ENCODE measurements at regions not wholly inside any gene's neighbourhood (a gene's known extent, or its start where the extent isn't known, plus 50 kb on each side); places are given as distances from the start of the nearest gene placed in this dataset.

- no peak for TF ChIP-seq CTCF (IDR thresholded peaks at IDR 0.05; ENCODE audit: extremely low read depth in 1 of 2, insufficient read depth in 1 of 2, low read depth in 1 of 2, low read length in 2 of 2)
- TF ChIP-seq MYC (IDR thresholded peaks at IDR 0.05; ENCODE audit: low read depth, low read length) = no peak
- TF ChIP-seq EZH2 (IDR thresholded peaks at IDR 0.05; ENCODE audit: borderline replicate concordance, low read depth, low read length, severe bottlenecking) = no peak
- TF ChIP-seq MAX (IDR thresholded peaks at IDR 0.05; ENCODE audit: insufficient read depth, insufficient read length) = no peak
- no peak for TF ChIP-seq POLR2AphosphoS5 (IDR thresholded peaks at IDR 0.05; ENCODE audit: insufficient read depth, low read depth, low read length)
- TF ChIP-seq POLR2A (IDR thresholded peaks at IDR 0.05; ENCODE audit: low read depth, low read length) = no peak
- no peak for TF ChIP-seq JUN (IDR thresholded peaks at IDR 0.05; ENCODE audit: borderline replicate concordance, insufficient read depth, insufficient read length, low read depth)
- no peak for TF ChIP-seq FOS (IDR thresholded peaks at IDR 0.05; ENCODE audit: borderline replicate concordance, insufficient read depth, low read length)
- TF ChIP-seq GATA2 (IDR thresholded peaks at IDR 0.05; ENCODE audit: insufficient read depth, insufficient read length, low read depth, low read length) = no peak
Measured at GRCh38 chrX:19190902-19191301, 68.6 kb upstream of the ADGRG2 start.
